GM21367 (cell line): ENCODE measurements at regions not wholly inside any gene's neighbourhood (a gene's known extent, or its start where the extent isn't known, plus 50 kb on each side); places are given as distances from the start of the nearest gene placed in this dataset.

Source experiments
- ATAC-seq: cut with Tn5 transposase; IDR thresholded peaks from one replicate; pipeline ENCODE4 v1.9.1; 2021; ENCODE audit not compliant: unreplicated experiment

- ATAC-seq = no peak
Observed at GRCh38 chr4:180058691-180059215, 2184.4 kb upstream of the TENM3 start.

- no peak for ATAC-seq
Observed at GRCh38 chr4:180059216-180059881, 2183.9 kb upstream of the TENM3 start.

GRCh38 chr4:180060159-180060889, 2182.9 kb upstream of the TENM3 start:
- no peak for ATAC-seq

- no peak for ATAC-seq
Observed at GRCh38 chr4:180081072-180081471, 2162.1 kb upstream of the TENM3 start.

GRCh38 chr4:180084561-180084960, 2158.6 kb upstream of the TENM3 start:
- ATAC-seq = no peak

GRCh38 chr4:180086480-180087190, 2156.6 kb upstream of the TENM3 start:
- no peak for ATAC-seq

- ATAC-seq = no peak
Observed at GRCh38 chr4:180098586-180098985, 2144.6 kb upstream of the TENM3 start.

GRCh38 chr4:180099957-180100356, 2143.2 kb upstream of the TENM3 start:
- no peak for ATAC-seq

- no peak for ATAC-seq
Observed at GRCh38 chr4:180100433-180101344, 2142.5 kb upstream of the TENM3 start.

GRCh38 chr4:180101348-180102083, 2141.7 kb upstream of the TENM3 start:
- no peak for ATAC-seq

GRCh38 chr4:180103794-180104193, 2139.4 kb upstream of the TENM3 start:
- ATAC-seq = no peak

- ATAC-seq = no peak
Observed at GRCh38 chr4:180105362-180105761, 2137.8 kb upstream of the TENM3 start.

GRCh38 chr4:180106122-180106521, 2137.1 kb upstream of the TENM3 start:
- ATAC-seq = no peak

- ATAC-seq = no peak
Observed at GRCh38 chr4:180106997-180107396, 2136.2 kb upstream of the TENM3 start.

- no peak for ATAC-seq
Observed at GRCh38 chr4:180116840-180117239, 2126.4 kb upstream of the TENM3 start.

GRCh38 chr4:180120068-180120467, 2123.1 kb upstream of the TENM3 start:
- ATAC-seq = no peak

- ATAC-seq = no peak
Observed at GRCh38 chr4:180134091-180134866, 2108.9 kb upstream of the TENM3 start.

GRCh38 chr4:180141734-180142133, 2101.5 kb upstream of the TENM3 start:
- ATAC-seq = no peak

GRCh38 chr4:180148737-180149136, 2094.5 kb upstream of the TENM3 start:
- ATAC-seq = no peak
